HS-27A (cell line): ENCODE measurements at regions not wholly inside any gene's neighbourhood (a gene's known extent, or its start where the extent isn't known, plus 50 kb on each side); places are given as distances from the start of the nearest gene placed in this dataset.
A peak's percentile ranks its signal among the peaks of the same experiment; 100 is the strongest.

Experiments
- DNase-seq: peaks from one replicate; pipeline ENCODE4 v3.0.0-alpha.2; 2012; ENCODE audit warnings: low read depth, missing footprints

GRCh38 chr20:52484438-52484837, 292.9 kb upstream of the ZFP64 start:
- peak; percentile 52 for DNase-seq

GRCh38 chr20:52483382-52483781, 291.8 kb upstream of the ZFP64 start:
- DNase-seq = no peak

GRCh38 chr20:52482044-52482443, 290.5 kb upstream of the ZFP64 start:
- DNase-seq = no peak

- DNase-seq = no peak
Observed at GRCh38 chr20:52481443-52481842, 289.9 kb upstream of the ZFP64 start.

GRCh38 chr20:52476074-52476750, 284.6 kb upstream of the ZFP64 start:
- no peak for DNase-seq

- DNase-seq = no peak
Observed at GRCh38 chr20:52473186-52473585, 281.6 kb upstream of the ZFP64 start.

GRCh38 chr20:52470561-52470960, 279.0 kb upstream of the ZFP64 start:
- no peak for DNase-seq

- no peak for DNase-seq
Observed at GRCh38 chr20:52469128-52469527, 277.5 kb upstream of the ZFP64 start.

GRCh38 chr20:52465991-52466390, 274.4 kb upstream of the ZFP64 start:
- DNase-seq = no peak

- DNase-seq = no peak
Observed at GRCh38 chr20:52461582-52461981, 270.0 kb upstream of the ZFP64 start.

GRCh38 chr20:52459150-52459549, 267.6 kb upstream of the ZFP64 start:
- no peak for DNase-seq

- DNase-seq = no peak
Observed at GRCh38 chr20:52457826-52458225, 266.2 kb upstream of the ZFP64 start.

- peak; percentile 48 for DNase-seq
Observed at GRCh38 chr20:52454660-52455059, 263.1 kb upstream of the ZFP64 start.

GRCh38 chr20:52448513-52449232, 257.1 kb upstream of the ZFP64 start:
- no peak for DNase-seq

- no peak for DNase-seq
Observed at GRCh38 chr20:52447225-52447551, 255.6 kb upstream of the ZFP64 start.

GRCh38 chr20:52446421-52447224, 255.0 kb upstream of the ZFP64 start:
- DNase-seq = peak; percentile 69

- no peak for DNase-seq
Observed at GRCh38 chr20:52444455-52444854, 252.9 kb upstream of the ZFP64 start.

- no peak for DNase-seq
Observed at GRCh38 chr20:52443874-52444273, 252.3 kb upstream of the ZFP64 start.

GRCh38 chr20:52441710-52442109, 250.1 kb upstream of the ZFP64 start:
- no peak for DNase-seq

GRCh38 chr20:52439375-52439774, 247.8 kb upstream of the ZFP64 start:
- DNase-seq = no peak

GRCh38 chr20:52438326-52438963, 246.9 kb upstream of the ZFP64 start:
- no peak for DNase-seq

GRCh38 chr20:52434453-52434852, 242.9 kb upstream of the ZFP64 start:
- DNase-seq = no peak

GRCh38 chr20:52434041-52434425, 242.5 kb upstream of the ZFP64 start:
- no peak for DNase-seq
